ENCODE measurements at regions not wholly inside any gene's neighbourhood (a gene's known extent, or its start where the extent isn't known, plus 50 kb on each side); places are given as distances from the start of the nearest gene placed in this dataset.

GRCh38 chr1:222037720-222038119 lies 295.8 kb upstream of the DUSP10 start:
- H3K4me3 ChIP-seq (ENCODE audit: low read length), result no peak overlapping the region
- DNase-seq (no peak), ATAC-seq (peak; percentile 73 to 79)
- peak overlapping the region; percentile 7 for H3K27ac ChIP-seq (ENCODE audit: low read length)
- H3K9me3 ChIP-seq (ENCODE audit: control insufficient read depth, low read length), result no peaks in the 10 kb centered on the region
- H3K27me3 ChIP-seq (ENCODE audit: control insufficient read depth, insufficient read depth), result no peaks in the 10 kb centered on the region
- intact Hi-C loops (cut with DNase I), result no loop called here
- peaks cover 13% of the 10 kb centered on the region for H3K4me1 ChIP-seq (ENCODE audit: control insufficient read depth, insufficient read depth, low read length)

- intact Hi-C loops (cut with DNase I), result no loop called here
- peak overlapping the region; percentile 32 for H3K27ac ChIP-seq (ENCODE audit: low read length)
- no peak for DNase-seq
- peak; percentile 49 to 54 for ATAC-seq
- no peak overlapping the region for H3K4me3 ChIP-seq (ENCODE audit: low read length)
- peaks cover 9% of the 10 kb centered on the region for H3K4me1 ChIP-seq (ENCODE audit: control insufficient read depth, insufficient read depth, low read length)
- no peaks in the 10 kb centered on the region for H3K9me3 ChIP-seq (ENCODE audit: control insufficient read depth, low read length)
- WGBS, result 54% methylated on average over 4 of the region's 4 CpGs
- H3K27me3 ChIP-seq (ENCODE audit: control insufficient read depth, insufficient read depth), result no peaks in the 10 kb centered on the region
Observed at GRCh38 chr1:222034790-222035189, 292.9 kb upstream of the DUSP10 start.

- Histone ChIP-seq H3K27me3 (ENCODE audit: control insufficient read depth, insufficient read depth) (no peaks in the 10 kb centered on the region), H3K9me3 (ENCODE audit: control insufficient read depth, low read length) (no peaks in the 10 kb centered on the region), H3K4me3 (ENCODE audit: low read length) (no peak overlapping the region), H3K4me1 (ENCODE audit: control insufficient read depth, insufficient read depth, low read length) (peaks cover 3% of the 10 kb centered on the region), H3K27ac (ENCODE audit: low read length) (no peak overlapping the region)
- intact Hi-C loops (cut with DNase I), result no loop called here
- ATAC-seq, result no peak
- DNase-seq, result no peak
- 77% methylated on average over 3 of the region's 3 CpGs for WGBS
Observed at GRCh38 chr1:222033450-222033849, 291.6 kb upstream of the DUSP10 start.

DNA sequence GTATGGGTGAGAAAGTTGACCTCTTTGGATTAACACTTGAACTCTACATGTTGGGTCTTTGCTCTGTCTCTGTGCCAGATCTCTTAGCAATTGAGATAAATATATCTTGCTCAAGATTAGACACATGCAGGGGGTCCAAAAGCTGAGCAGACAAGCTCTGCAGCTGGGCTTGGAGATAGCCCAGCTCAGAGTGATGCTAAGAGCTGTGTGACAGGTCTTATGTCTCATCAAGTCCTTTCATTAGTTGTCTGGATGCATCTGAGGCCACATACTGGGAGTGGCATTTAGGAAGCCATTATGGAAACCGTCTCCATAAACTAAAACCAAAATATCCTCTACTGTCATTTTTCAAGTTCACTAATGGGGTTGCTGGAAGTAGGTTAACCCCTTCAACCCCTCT lies 289.4 kb upstream of the DUSP10 start:
- ATAC-seq (peak; percentile 31 to 32), DNase-seq (no peak)
- WGBS, result 39% methylated on average over 1 of the region's 1 CpG
- Histone ChIP-seq H3K4me1 (ENCODE audit: control insufficient read depth, insufficient read depth, low read length) (no peaks in the 10 kb centered on the region), H3K27ac (ENCODE audit: low read length) (no peak overlapping the region), H3K9me3 (ENCODE audit: control insufficient read depth, low read length) (no peaks in the 10 kb centered on the region), H3K27me3 (ENCODE audit: control insufficient read depth, insufficient read depth) (no peaks in the 10 kb centered on the region), H3K4me3 (ENCODE audit: low read length) (no peak overlapping the region)
- intact Hi-C loops (cut with DNase I), result no loop called here

DNA sequence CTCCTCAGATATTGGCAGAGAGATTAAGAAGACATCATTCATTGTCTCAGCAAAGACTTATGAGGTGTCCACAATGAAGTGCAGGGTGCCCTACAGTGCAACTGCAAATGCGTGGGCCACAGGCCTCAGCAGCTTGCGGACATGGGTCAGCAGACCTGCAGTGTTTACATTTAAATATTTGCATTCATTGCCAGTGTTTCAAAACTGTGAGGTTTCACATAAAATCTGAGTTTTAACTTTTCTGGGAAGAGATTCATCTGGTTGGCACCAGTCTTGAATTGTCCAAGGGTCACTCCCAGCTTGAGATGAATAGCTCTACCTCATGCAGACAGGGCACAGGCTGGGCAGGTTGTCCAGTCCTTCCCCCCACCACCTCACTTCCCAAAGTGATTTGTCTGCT lies 286.8 kb upstream of the DUSP10 start:
- Histone ChIP-seq H3K4me1 (ENCODE audit: control insufficient read depth, insufficient read depth, low read length) (no peaks in the 10 kb centered on the region), H3K4me3 (ENCODE audit: low read length) (no peak overlapping the region), H3K9me3 (ENCODE audit: control insufficient read depth, low read length) (no peaks in the 10 kb centered on the region), H3K27ac (ENCODE audit: low read length) (no peak overlapping the region), H3K27me3 (ENCODE audit: control insufficient read depth, insufficient read depth) (no peaks in the 10 kb centered on the region)
- intact Hi-C loops (cut with DNase I), result no loop called here
- ATAC-seq (no peak), DNase-seq (no peak)
- WGBS, result 91% methylated on average over 2 of the region's 2 CpGs

GRCh38 chr1:222028116-222028515 lies 286.2 kb upstream of the DUSP10 start:
- WGBS, result 76% methylated on average over 3 of the region's 3 CpGs
- Histone ChIP-seq H3K27me3 (ENCODE audit: control insufficient read depth, insufficient read depth) (no peaks in the 10 kb centered on the region), H3K27ac (ENCODE audit: low read length) (no peak overlapping the region), H3K4me1 (ENCODE audit: control insufficient read depth, insufficient read depth, low read length) (no peaks in the 10 kb centered on the region), H3K9me3 (ENCODE audit: control insufficient read depth, low read length) (no peaks in the 10 kb centered on the region), H3K4me3 (ENCODE audit: low read length) (no peak overlapping the region)
- intact Hi-C loops (cut with DNase I), result no loop called here
- DNase-seq (no peak), ATAC-seq (no peak)

DNA sequence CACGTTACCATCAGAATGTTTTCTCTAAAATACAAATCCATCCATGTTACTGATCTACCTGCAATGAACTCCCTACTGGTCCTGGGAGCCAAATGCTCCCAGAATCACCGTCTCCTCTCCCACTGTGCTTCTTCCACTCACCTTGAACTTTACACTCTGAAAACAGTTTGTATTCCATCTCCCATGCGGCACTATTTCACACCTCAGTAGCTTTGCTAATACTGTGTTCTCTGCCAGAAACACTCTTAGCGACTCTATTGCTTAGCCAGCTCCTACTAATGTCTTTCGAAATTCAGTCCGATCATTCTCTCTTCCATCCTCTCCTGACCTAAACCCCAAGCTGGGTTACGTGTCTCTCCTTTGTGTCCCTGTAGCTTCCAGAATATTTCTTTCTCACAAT lies 284.4 kb upstream of the DUSP10 start:
- intact Hi-C loops (cut with DNase I), result no loop called here
- H3K27ac ChIP-seq (ENCODE audit: low read length), result no peak overlapping the region
- ATAC-seq (peak; percentile 60 to 65), DNase-seq (no peak)
- no peaks in the 10 kb centered on the region for H3K27me3 ChIP-seq (ENCODE audit: control insufficient read depth, insufficient read depth)
- no peaks in the 10 kb centered on the region for H3K4me1 ChIP-seq (ENCODE audit: control insufficient read depth, insufficient read depth, low read length)
- WGBS, result 69% methylated on average over 7 of the region's 7 CpGs
- H3K4me3 ChIP-seq (ENCODE audit: low read length), result no peak overlapping the region
- H3K9me3 ChIP-seq (ENCODE audit: control insufficient read depth, low read length), result no peaks in the 10 kb centered on the region

GRCh38 chr1:222023025-222023424 lies 281.1 kb upstream of the DUSP10 start:
- Histone ChIP-seq H3K4me1 (ENCODE audit: control insufficient read depth, insufficient read depth, low read length) (peaks cover 1% of the 10 kb centered on the region), H3K27ac (ENCODE audit: low read length) (no peak overlapping the region), H3K9me3 (ENCODE audit: control insufficient read depth, low read length) (no peaks in the 10 kb centered on the region), H3K4me3 (ENCODE audit: low read length) (no peak overlapping the region), H3K27me3 (ENCODE audit: control insufficient read depth, insufficient read depth) (no peaks in the 10 kb centered on the region)
- DNase-seq (no peak), ATAC-seq (no peak)
- intact Hi-C loops (cut with DNase I), result no loop called here
- WGBS, result 86% methylated on average over 5 of the region's 5 CpGs

DNA sequence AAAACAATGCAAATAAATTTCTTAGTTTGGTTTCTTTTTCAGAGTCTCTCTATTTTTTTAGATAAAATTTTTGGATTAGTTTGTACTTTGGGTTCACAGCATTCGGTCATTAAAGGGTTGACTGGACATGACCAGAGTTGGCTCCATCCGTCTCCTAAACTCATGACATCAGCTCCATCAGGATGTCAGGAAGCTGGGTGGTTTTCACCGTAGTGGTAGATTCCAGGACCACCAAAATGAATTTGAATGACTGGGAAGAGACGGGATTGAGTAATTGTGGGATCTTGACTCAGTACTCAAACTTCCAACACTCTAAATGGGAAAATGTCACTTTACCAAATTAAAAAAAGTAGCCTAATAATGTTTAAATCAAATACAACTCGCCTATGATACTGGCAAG lies 279.2 kb upstream of the DUSP10 start:
- ATAC-seq (peak in 1 of 2 donors; percentile 38), DNase-seq (no peak)
- 47% methylated on average over 5 of the region's 5 CpGs for WGBS
- Histone ChIP-seq H3K4me1 (ENCODE audit: control insufficient read depth, insufficient read depth, low read length) (peaks cover 1% of the 10 kb centered on the region), H3K4me3 (ENCODE audit: low read length) (no peak overlapping the region), H3K27ac (ENCODE audit: low read length) (no peak overlapping the region), H3K27me3 (ENCODE audit: control insufficient read depth, insufficient read depth) (no peaks in the 10 kb centered on the region), H3K9me3 (ENCODE audit: control insufficient read depth, low read length) (no peaks in the 10 kb centered on the region)
- intact Hi-C loops (cut with DNase I), result no loop called here

DNA sequence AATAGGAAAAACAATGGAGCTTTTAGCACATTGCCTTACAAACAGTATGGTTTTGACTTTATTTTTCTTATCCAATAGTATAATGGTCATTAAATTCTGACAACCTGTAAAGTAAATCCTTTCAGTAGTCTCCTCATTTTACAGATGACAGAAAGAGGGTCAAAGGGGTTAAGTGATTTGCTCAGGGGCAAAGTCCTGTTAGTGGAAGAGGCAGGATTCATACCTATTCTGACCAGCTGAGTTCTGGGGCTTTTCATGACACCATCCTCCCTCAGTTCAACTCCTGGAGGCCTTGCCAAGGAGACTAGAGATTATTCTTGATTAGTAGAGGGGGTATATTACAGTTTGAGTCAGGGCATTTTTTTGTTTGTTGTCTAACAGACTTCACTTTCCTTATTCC lies 278.7 kb upstream of the DUSP10 start:
- Histone ChIP-seq H3K27me3 (ENCODE audit: control insufficient read depth, insufficient read depth) (no peaks in the 10 kb centered on the region), H3K27ac (ENCODE audit: low read length) (no peak overlapping the region), H3K9me3 (ENCODE audit: control insufficient read depth, low read length) (no peaks in the 10 kb centered on the region), H3K4me3 (ENCODE audit: low read length) (no peak overlapping the region), H3K4me1 (ENCODE audit: control insufficient read depth, insufficient read depth, low read length) (peaks cover 1% of the 10 kb centered on the region)
- ATAC-seq (no peak), DNase-seq (no peak)
- intact Hi-C loops (cut with DNase I), result no loop called here

DNA sequence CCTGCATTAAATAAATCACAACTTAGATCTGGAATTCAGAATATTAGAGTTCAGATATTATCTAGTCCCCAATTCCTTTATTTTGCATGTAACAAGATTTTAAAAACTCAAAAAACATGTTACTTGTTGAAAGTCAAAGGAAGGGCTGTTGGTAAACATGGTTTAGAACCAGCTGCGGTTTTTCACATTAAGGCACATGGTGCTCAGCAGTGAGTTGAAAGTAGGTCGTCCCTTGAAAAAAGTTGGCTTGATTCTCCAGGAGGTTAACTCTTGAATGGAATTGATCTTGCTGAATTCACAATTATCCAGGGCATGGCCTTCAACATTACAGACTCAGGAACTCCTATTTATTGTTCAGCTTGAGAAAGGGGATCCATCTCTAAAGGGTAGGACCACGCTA lies 277.1 kb upstream of the DUSP10 start:
- ATAC-seq, result peak in 1 of 2 donors; percentile 38
- Histone ChIP-seq H3K27me3 (ENCODE audit: control insufficient read depth, insufficient read depth) (no peaks in the 10 kb centered on the region), H3K9me3 (ENCODE audit: control insufficient read depth, low read length) (no peaks in the 10 kb centered on the region), H3K4me1 (ENCODE audit: control insufficient read depth, insufficient read depth, low read length) (peaks cover 1% of the 10 kb centered on the region), H3K27ac (ENCODE audit: low read length) (no peak overlapping the region), H3K4me3 (ENCODE audit: low read length) (no peak overlapping the region)
- WGBS, result 55% methylated on average over 3 of the region's 3 CpGs
- intact Hi-C loops (cut with DNase I), result no loop called here
- no peak for DNase-seq

DNA sequence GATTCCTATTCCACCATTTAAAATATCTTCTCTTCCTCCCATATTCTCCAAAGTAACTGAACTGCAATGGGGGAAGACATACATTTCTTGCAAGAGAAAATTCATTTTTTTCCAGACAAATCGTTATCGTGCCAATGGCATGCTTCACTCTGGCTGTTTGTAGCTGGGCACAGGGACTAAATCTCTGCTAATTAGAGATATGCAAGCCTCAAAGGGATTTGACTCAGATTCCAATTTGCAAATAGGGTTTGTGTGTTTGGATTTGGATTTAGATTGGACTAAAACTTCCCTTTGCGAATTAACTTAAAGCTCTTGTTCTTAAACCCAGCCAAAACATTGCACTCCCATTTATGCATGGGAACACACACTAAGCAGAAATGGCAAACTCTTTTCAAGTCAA lies 276.2 kb upstream of the DUSP10 start:
- intact Hi-C loops (cut with DNase I), result no loop called here
- 80% methylated on average over 3 of the region's 3 CpGs for WGBS
- Histone ChIP-seq H3K9me3 (ENCODE audit: control insufficient read depth, low read length) (no peaks in the 10 kb centered on the region), H3K4me3 (ENCODE audit: low read length) (no peak overlapping the region), H3K27ac (ENCODE audit: low read length) (no peak overlapping the region), H3K4me1 (ENCODE audit: control insufficient read depth, insufficient read depth, low read length) (peaks cover 1% of the 10 kb centered on the region), H3K27me3 (ENCODE audit: control insufficient read depth, insufficient read depth) (no peaks in the 10 kb centered on the region)
- no peak for ATAC-seq
- no peak for DNase-seq
